Left ventricle myocardium inferior (tissue), 1 donor: ENCODE measurements at regions not wholly inside any gene's neighbourhood (a gene's known extent, or its start where the extent isn't known, plus 50 kb on each side); places are given as distances from the start of the nearest gene placed in this dataset.

ENCODE experiments used
- DNase-seq: peaks from one replicate; pipeline ENCODE4 v3.0.0-alpha.2; 2020
- H3K27ac ChIP-seq: fragments of 200-600 bp; replicated peaks from 2 replicates; pipeline ENCODE4 v1.8.0; 2021
- H3K27me3 ChIP-seq: fragments of 200-600 bp; 2 replicates; pipeline ENCODE4 v1.8.0; 2021; ENCODE audit warnings: low read depth
- H3K36me3 ChIP-seq: fragments of 200-600 bp; 2 replicates; pipeline ENCODE4 v1.8.0; 2021
- H3K4me1 ChIP-seq: fragments of 200-600 bp; 2 replicates; pipeline ENCODE4 v1.8.0; 2021
- H3K4me3 ChIP-seq: fragments of 200-600 bp; 2 replicates; pipeline ENCODE4 v1.8.0; 2021; ENCODE audit warnings: mild to moderate bottlenecking, moderate library complexity
- H3K9me3 ChIP-seq: fragments of 200-600 bp; replicated peaks from 2 replicates; pipeline ENCODE4 v1.8.0; 2021
- intact Hi-C: fragments of 100-400 bp; cut with micrococcal nuclease; formaldehyde crosslinking; loops from one replicate; pipeline ENCODE4 v1.11.0; 2022
- TF ChIP-seq, protein P1 (sequence below): fragments of 200-600 bp; IDR thresholded peaks from 2 replicates; pipeline ENCODE4 v1.8.0; 2021; ENCODE audit warnings: antibody characterized with exemption, mild to moderate bottlenecking, borderline replicate concordance
- donor health status: DM: no; HTN: yes; CAD: no; lungs with severe emphysema.

- DNase-seq: no peak
- H3K36me3 ChIP-seq: no peaks in the 10 kb centered on the region
- TF ChIP-seq, protein P1, sequence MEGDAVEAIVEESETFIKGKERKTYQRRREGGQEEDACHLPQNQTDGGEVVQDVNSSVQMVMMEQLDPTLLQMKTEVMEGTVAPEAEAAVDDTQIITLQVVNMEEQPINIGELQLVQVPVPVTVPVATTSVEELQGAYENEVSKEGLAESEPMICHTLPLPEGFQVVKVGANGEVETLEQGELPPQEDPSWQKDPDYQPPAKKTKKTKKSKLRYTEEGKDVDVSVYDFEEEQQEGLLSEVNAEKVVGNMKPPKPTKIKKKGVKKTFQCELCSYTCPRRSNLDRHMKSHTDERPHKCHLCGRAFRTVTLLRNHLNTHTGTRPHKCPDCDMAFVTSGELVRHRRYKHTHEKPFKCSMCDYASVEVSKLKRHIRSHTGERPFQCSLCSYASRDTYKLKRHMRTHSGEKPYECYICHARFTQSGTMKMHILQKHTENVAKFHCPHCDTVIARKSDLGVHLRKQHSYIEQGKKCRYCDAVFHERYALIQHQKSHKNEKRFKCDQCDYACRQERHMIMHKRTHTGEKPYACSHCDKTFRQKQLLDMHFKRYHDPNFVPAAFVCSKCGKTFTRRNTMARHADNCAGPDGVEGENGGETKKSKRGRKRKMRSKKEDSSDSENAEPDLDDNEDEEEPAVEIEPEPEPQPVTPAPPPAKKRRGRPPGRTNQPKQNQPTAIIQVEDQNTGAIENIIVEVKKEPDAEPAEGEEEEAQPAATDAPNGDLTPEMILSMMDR: no peak
- no peaks in the 10 kb centered on the region for H3K4me1 ChIP-seq
- no peak overlapping the region for H3K4me3 ChIP-seq
- peaks cover under 1% of the 10 kb centered on the region for H3K27me3 ChIP-seq
- intact Hi-C loops: no loop called here
- peaks cover 21% of the 10 kb centered on the region for H3K9me3 ChIP-seq
- no peak overlapping the region for H3K27ac ChIP-seq
These were observed 71.6 kb downstream of the ZNF641 start for GRCh38 chr12:48279101-48279500.

DNA sequence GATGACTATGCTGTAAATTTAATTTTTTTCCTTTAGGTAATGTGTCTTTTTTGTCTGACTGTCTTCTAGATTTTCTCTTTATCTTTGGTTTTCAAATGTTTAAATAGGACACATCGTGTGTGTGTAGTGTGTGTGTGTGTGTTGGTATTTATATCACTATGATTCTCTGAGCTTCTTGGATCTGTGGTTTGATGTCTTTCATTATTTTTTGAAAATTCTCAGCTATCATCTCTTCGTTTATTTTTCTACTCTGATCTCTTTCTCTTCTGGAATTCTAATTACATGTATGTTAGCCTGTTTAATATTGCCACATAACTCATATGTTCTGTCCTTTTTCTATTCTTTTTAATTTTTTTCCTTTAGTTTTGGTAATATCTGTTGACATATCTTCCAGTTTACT lies 73.5 kb upstream of the OR10AD1 start:
- TF ChIP-seq, protein P1: no peak
- Histone ChIP-seq H3K4me3 (no peak overlapping the region), H3K27ac (no peak overlapping the region), H3K9me3 (peaks cover 23% of the 10 kb centered on the region), H3K36me3 (no peaks in the 10 kb centered on the region), H3K27me3 (peaks cover 4% of the 10 kb centered on the region), H3K4me1 (no peaks in the 10 kb centered on the region)
- intact Hi-C loops: no loop called here
- DNase-seq: no peak

DNA sequence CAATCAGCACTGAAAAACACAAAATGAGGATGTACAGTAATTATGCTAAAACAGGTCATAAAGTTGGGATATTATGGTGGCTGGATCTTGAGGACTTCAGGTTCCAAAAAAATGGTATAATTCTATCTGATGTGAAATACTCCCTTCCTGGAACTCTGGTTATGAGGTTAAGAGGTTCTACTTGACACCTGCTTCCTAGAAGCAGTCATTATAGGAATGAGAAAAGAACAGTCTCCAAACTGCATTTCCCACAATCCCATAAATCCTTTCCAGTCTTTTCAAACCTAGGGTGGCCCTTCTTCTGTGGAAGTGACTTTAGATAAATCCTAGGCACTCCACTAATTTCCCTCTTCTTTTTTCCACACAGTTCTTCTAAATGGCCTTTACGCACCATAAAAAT lies 63.7 kb upstream of the OR10AD1 start:
- Histone ChIP-seq H3K27me3 (peaks cover 4% of the 10 kb centered on the region), H3K27ac (no peak overlapping the region), H3K4me3 (no peak overlapping the region), H3K9me3 (no peaks in the 10 kb centered on the region), H3K4me1 (no peaks in the 10 kb centered on the region), H3K36me3 (no peaks in the 10 kb centered on the region)
- intact Hi-C loops: no loop called here
- TF ChIP-seq, protein P1: no peak
- DNase-seq: no peak

- Histone ChIP-seq H3K36me3 (no peaks in the 10 kb centered on the region), H3K27ac (no peak overlapping the region), H3K4me3 (no peak overlapping the region), H3K4me1 (no peaks in the 10 kb centered on the region), H3K27me3 (no peaks in the 10 kb centered on the region), H3K9me3 (no peaks in the 10 kb centered on the region)
- TF ChIP-seq, protein P1: no peak
- no peak for DNase-seq
- intact Hi-C loops: no loop called here
These were observed 62.7 kb upstream of the OR10AD1 start for GRCh38 chr12:48265777-48266176.

- TF ChIP-seq, protein P1: no peak
- Histone ChIP-seq H3K9me3 (no peaks in the 10 kb centered on the region), H3K4me3 (no peak overlapping the region), H3K27ac (no peak overlapping the region), H3K4me1 (no peaks in the 10 kb centered on the region), H3K27me3 (no peaks in the 10 kb centered on the region), H3K36me3 (no peaks in the 10 kb centered on the region)
- DNase-seq: no peak
- intact Hi-C loops: no loop called here
These were observed 60.5 kb upstream of the OR10AD1 start for GRCh38 chr12:48263617-48264016.

- no peak overlapping the region for H3K4me3 ChIP-seq
- no peaks in the 10 kb centered on the region for H3K4me1 ChIP-seq
- no peaks in the 10 kb centered on the region for H3K9me3 ChIP-seq
- TF ChIP-seq, protein P1: no peak
- no peak overlapping the region for H3K27ac ChIP-seq
- no peak for DNase-seq
- no peaks in the 10 kb centered on the region for H3K27me3 ChIP-seq
- no peaks in the 10 kb centered on the region for H3K36me3 ChIP-seq
- intact Hi-C loops: no loop called here
These were observed 58.7 kb upstream of the OR10AD1 start for GRCh38 chr12:48261773-48262172.
